HG03103 (cell line): ENCODE measurements at regions not wholly inside any gene's neighbourhood (a gene's known extent, or its start where the extent isn't known, plus 50 kb on each side); places are given as distances from the start of the nearest gene placed in this dataset.

Source experiments
- ATAC-seq: cut with Tn5 transposase; IDR thresholded peaks from one replicate; pipeline ENCODE4 v1.9.1; 2021; ENCODE audit warnings: low read depth; ENCODE audit not compliant: unreplicated experiment

- no peak for ATAC-seq
Measured at GRCh38 chr5:171578049-171578828, 158.8 kb downstream of the FGF18 start.

GRCh38 chr5:171578829-171579491 is 159.5 kb downstream of the FGF18 start:
- no peak for ATAC-seq

GRCh38 chr5:171579976-171580411 is 160.5 kb downstream of the FGF18 start:
- no peak for ATAC-seq

- ATAC-seq = no peak
Measured at GRCh38 chr5:171580502-171581265, 161.2 kb downstream of the FGF18 start.

- ATAC-seq = no peak
Measured at GRCh38 chr5:171581781-171582180, 162.3 kb downstream of the FGF18 start.

GRCh38 chr5:171582849-171583248 is 163.4 kb downstream of the FGF18 start:
- ATAC-seq = no peak

GRCh38 chr5:171585981-171586380 is 166.5 kb downstream of the FGF18 start:
- no peak for ATAC-seq

GRCh38 chr5:171586436-171586835 is 167.0 kb downstream of the FGF18 start:
- no peak for ATAC-seq

- ATAC-seq = no peak
Measured at GRCh38 chr5:171588046-171588445, 168.6 kb downstream of the FGF18 start.

- ATAC-seq = no peak
Measured at GRCh38 chr5:171588790-171589189, 169.3 kb downstream of the FGF18 start.

GRCh38 chr5:171589461-171589860 is 170.0 kb downstream of the FGF18 start:
- no peak for ATAC-seq

GRCh38 chr5:171592076-171592475 is 172.6 kb downstream of the FGF18 start:
- ATAC-seq = no peak

GRCh38 chr5:171592736-171593135 is 173.3 kb downstream of the FGF18 start:
- no peak for ATAC-seq

GRCh38 chr5:171593401-171593800 is 174.0 kb downstream of the FGF18 start:
- ATAC-seq = no peak

GRCh38 chr5:171593976-171594375 is 174.5 kb downstream of the FGF18 start:
- ATAC-seq = no peak

GRCh38 chr5:171595401-171595800 is 176.0 kb downstream of the FGF18 start:
- no peak for ATAC-seq

- ATAC-seq = no peak
Measured at GRCh38 chr5:171595801-171596231, 176.4 kb downstream of the FGF18 start.

GRCh38 chr5:171596391-171596878 is 177.0 kb downstream of the FGF18 start:
- no peak for ATAC-seq

GRCh38 chr5:171597946-171598640 is 178.6 kb downstream of the FGF18 start:
- no peak for ATAC-seq

GRCh38 chr5:171598641-171599152 is 179.2 kb downstream of the FGF18 start:
- no peak for ATAC-seq
